ENCODE measurements at regions not wholly inside any gene's neighbourhood (a gene's known extent, or its start where the extent isn't known, plus 50 kb on each side); places are given as distances from the start of the nearest gene placed in this dataset.

DNA sequence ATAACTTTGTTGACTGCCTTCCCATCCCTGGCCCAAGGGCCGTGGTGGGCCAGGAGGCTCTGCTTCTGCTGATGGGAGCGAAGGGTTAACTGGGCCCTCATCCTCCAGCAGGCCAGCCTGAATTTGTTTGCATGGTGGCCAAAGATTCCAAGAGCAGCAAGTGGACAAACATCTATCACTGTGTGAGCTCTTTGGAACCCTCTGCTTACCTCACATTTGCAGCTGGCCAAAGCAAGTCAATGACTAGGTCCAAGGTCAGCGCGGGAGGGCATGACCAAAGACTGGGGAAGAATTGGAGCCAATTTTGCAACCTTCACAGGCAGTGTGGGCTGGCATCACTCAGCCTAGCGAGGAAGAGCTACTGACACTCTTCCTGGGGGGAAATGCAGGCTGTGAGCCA, 67.8 kb upstream of the ATP6AP2 start (continued):
- TF ChIP-seq PRDM10 (CRISPR knock-in tag; IDR thresholded peaks at IDR 0.05; ENCODE audit: low read depth) = peak; percentile 19; the same call in 1 of the 2 replicates
- peak; percentile 65; the same call in 1 of the 2 replicates for TF ChIP-seq MIER2 (CRISPR knock-in tag; IDR thresholded peaks at IDR 0.05)
- 0 out of 2 replicates have a peak, but pooled peaks have one; percentile 31 for TF ChIP-seq ZNF670 (CRISPR knock-in tag; IDR thresholded peaks at IDR 0.05; ENCODE audit: borderline replicate concordance)
- TF ChIP-seq ELF3 (CRISPR knock-in tag; IDR thresholded peaks at IDR 0.05) = peak; percentile 16; the same call in 1 of the 2 replicates
- TF ChIP-seq, protein P1, sequence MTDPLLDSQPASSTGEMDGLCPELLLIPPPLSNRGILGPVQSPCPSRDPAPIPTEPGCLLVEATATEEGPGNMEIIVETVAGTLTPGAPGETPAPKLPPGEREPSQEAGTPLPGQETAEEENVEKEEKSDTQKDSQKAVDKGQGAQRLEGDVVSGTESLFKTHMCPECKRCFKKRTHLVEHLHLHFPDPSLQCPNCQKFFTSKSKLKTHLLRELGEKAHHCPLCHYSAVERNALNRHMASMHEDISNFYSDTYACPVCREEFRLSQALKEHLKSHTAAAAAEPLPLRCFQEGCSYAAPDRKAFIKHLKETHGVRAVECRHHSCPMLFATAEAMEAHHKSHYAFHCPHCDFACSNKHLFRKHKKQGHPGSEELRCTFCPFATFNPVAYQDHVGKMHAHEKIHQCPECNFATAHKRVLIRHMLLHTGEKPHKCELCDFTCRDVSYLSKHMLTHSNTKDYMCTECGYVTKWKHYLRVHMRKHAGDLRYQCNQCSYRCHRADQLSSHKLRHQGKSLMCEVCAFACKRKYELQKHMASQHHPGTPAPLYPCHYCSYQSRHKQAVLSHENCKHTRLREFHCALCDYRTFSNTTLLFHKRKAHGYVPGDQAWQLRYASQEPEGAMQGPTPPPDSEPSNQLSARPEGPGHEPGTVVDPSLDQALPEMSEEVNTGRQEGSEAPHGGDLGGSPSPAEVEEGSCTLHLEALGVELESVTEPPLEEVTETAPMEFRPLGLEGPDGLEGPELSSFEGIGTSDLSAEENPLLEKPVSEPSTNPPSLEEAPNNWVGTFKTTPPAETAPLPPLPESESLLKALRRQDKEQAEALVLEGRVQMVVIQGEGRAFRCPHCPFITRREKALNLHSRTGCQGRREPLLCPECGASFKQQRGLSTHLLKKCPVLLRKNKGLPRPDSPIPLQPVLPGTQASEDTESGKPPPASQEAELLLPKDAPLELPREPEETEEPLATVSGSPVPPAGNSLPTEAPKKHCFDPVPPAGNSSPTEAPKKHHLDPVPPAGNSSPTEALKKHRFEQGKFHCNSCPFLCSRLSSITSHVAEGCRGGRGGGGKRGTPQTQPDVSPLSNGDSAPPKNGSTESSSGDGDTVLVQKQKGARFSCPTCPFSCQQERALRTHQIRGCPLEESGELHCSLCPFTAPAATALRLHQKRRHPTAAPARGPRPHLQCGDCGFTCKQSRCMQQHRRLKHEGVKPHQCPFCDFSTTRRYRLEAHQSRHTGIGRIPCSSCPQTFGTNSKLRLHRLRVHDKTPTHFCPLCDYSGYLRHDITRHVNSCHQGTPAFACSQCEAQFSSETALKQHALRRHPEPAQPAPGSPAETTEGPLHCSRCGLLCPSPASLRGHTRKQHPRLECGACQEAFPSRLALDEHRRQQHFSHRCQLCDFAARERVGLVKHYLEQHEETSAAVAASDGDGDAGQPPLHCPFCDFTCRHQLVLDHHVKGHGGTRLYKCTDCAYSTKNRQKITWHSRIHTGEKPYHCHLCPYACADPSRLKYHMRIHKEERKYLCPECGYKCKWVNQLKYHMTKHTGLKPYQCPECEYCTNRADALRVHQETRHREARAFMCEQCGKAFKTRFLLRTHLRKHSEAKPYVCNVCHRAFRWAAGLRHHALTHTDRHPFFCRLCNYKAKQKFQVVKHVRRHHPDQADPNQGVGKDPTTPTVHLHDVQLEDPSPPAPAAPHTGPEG (CRISPR knock-in tag; IDR thresholded peaks at IDR 0.05) = 0 out of 2 replicates have a peak, but pooled peaks have one; percentile 72
- peak; percentile 46; the same call in 1 of the 2 replicates for TF ChIP-seq POGZ (CRISPR knock-in tag; IDR thresholded peaks at IDR 0.05)
- no peak for TF ChIP-seq RNF219 (CRISPR knock-in tag; IDR thresholded peaks at IDR 0.05)
- TF ChIP-seq FOXA3 (CRISPR knock-in tag; IDR thresholded peaks at IDR 0.05) = peak; percentile 64
- no peak for TF ChIP-seq MXD3 (CRISPR knock-in tag; IDR thresholded peaks at IDR 0.05)
- peak; percentile 96 for TF ChIP-seq ZNF644 (CRISPR knock-in tag; IDR thresholded peaks at IDR 0.05; ENCODE audit: low read depth)
- TF ChIP-seq MTA3 (CRISPR knock-in tag; IDR thresholded peaks at IDR 0.05) = no peak
- TF ChIP-seq ZNF746 (CRISPR knock-in tag; IDR thresholded peaks at IDR 0.05) = peak; percentile 54; the same call in 1 of the 2 replicates
- TF ChIP-seq HNF4A (CRISPR knock-in tag; IDR thresholded peaks at IDR 0.05) = peak; percentile 94
- no peak for TF ChIP-seq ZNF557 (CRISPR knock-in tag; IDR thresholded peaks at IDR 0.05)
- TF ChIP-seq FOSL2 (CRISPR knock-in tag; IDR thresholded peaks at IDR 0.05) = peak; percentile 47
- peak; percentile 32; the same call in 1 of the 2 replicates for TF ChIP-seq NR2F2 (IDR thresholded peaks at IDR 0.05; ENCODE audit: borderline replicate concordance, low read depth)
- TF ChIP-seq, protein P2, sequence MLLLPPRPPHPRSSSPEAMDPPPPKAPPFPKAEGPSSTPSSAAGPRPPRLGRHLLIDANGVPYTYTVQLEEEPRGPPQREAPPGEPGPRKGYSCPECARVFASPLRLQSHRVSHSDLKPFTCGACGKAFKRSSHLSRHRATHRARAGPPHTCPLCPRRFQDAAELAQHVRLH (CRISPR knock-in tag; IDR thresholded peaks at IDR 0.05; ENCODE audit: borderline replicate concordance, low read depth) = 0 out of 2 replicates have a peak, but pooled peaks have one; percentile 18

All from HepG2 (cell line).